ACC112 (cell line): ENCODE measurements at regions not wholly inside any gene's neighbourhood (a gene's known extent, or its start where the extent isn't known, plus 50 kb on each side); places are given as distances from the start of the nearest gene placed in this dataset.
"Not testable (repeated sequence)": the region's sequence is repeated elsewhere in the genome, so short reads cannot be mapped to it uniquely, and the experiment has no call there.

ENCODE experiments used
- H2AFZ ChIP-seq: fragments of 200-600 bp; sonication (generic); one replicate; pipeline ENCODE4 v1.6.0; 2017; ENCODE audit warnings: antibody characterized with exemption, low read length; ENCODE audit not compliant: unreplicated experiment
- H3K27ac ChIP-seq: fragments of 200-600 bp; sonication (generic); 2 replicates; pipeline ENCODE4 v1.5.1; 2014; ENCODE audit warnings: low read depth, mild to moderate bottlenecking, antibody characterized with exemption, low read length, moderate library complexity
- H3K27me3 ChIP-seq: fragments of 200-600 bp; sonication (generic); 2 replicates; pipeline ENCODE4 v1.6.1; 2014; ENCODE audit warnings: mild to moderate bottlenecking, antibody characterized with exemption, low read length, moderate library complexity, mixed read lengths; ENCODE audit not compliant: insufficient read depth
- H3K36me3 ChIP-seq: fragments of 200-600 bp; sonication (generic); 2 replicates; pipeline ENCODE4 v1.6.1; 2016; ENCODE audit warnings: mild to moderate bottlenecking, antibody characterized with exemption, low read length, moderate library complexity, mixed read lengths; ENCODE audit not compliant: insufficient read depth
- H3K4me1 ChIP-seq: fragments of 200-600 bp; sonication (generic); one replicate; pipeline ENCODE4 v1.6.1; 2016; ENCODE audit warnings: low read length, mixed read lengths; ENCODE audit not compliant: insufficient read depth, unreplicated experiment, control insufficient read depth
- H3K4me3 ChIP-seq: fragments of 200-600 bp; sonication (generic); 2 replicates; pipeline ENCODE4 v1.5.1; 2014; ENCODE audit warnings: mild to moderate bottlenecking, low read depth, low read length
- H3K79me2 ChIP-seq: fragments of 200-600 bp; sonication (generic); one replicate; pipeline ENCODE4 v1.6.0; 2016; ENCODE audit warnings: low read length; ENCODE audit not compliant: control insufficient read depth, unreplicated experiment, insufficient read depth

DNA sequence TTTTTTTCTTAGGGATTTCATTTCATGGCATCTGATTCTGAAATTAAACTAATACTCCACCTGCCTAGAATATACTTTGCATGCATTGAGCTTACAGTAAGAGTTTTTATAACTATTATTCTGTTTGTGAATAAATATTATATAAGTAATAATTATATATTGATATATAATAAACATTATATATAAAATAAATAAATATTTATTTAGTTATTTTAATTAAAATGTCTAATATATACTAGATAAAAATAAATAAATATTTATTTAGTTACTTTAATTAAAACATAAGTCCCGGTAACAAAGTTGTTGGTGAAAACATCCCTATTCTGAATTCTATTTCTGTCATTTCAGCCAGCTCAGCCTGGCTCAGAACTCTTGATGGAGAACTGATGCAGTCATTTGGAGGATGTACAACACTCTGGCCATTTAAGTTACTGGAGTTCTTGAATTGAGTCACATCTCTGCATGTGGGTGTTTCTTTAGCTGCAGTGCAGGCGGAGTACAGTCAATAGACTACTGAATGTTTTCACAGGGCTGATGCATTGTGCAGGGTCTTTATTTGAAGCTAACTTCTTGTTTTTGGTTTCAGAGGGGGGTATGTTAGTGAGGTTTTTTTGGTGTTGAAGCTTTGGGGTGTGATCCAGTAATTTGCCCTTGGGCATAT lies 508.9 kb upstream of the ADGRB3 start:
- Histone ChIP-seq H3K4me1 (no peaks in the 10 kb centered on the region), H3K36me3 (no peaks in the 10 kb centered on the region), H2AFZ (no peak overlapping the region), H3K27me3 (no peaks in the 10 kb centered on the region), H3K27ac (no peak overlapping the region), H3K79me2 (no peaks in the 10 kb centered on the region), H3K4me3 (no peak overlapping the region)

DNA sequence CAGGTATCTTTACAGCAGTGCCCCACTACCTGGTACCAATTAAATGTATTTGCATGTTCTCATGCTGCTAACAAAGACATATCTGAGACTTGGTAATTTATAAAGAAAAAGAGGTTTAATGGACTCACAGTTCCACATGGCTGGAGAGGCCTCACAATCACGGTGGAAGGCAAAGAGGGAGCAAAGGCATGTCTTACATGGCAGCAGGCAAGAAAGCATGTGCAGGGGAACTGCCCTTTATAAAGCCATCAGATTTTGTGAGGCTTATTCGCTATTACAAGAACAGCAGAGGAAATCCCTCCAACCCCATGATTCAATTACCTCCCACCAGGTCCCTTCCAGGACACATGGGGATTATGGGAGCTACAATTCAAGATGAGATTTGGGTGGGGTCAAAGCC lies 512.1 kb upstream of the ADGRB3 start:
- H3K4me3 ChIP-seq, H3K36me3 ChIP-seq, H3K79me2 ChIP-seq, H3K27me3 ChIP-seq, H3K27ac ChIP-seq, H3K4me1 ChIP-seq, H2AFZ ChIP-seq: not testable (repeated sequence)

DNA sequence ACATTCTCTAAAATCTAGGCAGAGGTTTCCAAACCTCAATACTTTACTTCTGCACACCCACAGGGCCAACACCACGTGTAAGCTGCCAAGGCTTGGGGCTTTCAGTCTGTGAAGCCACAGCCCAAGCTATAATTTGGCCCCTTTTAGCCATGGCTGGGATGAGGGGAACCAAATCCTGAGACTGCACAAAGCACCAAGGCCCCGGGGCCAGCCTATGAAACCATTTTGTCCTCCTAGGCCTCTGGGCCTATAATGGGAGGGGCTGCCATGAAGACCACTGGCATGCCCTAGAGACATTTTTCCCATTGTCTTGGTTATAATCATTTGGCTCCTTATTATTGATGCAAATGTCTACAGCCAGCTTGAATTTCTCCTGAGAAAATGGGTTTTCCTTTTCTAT lies 513.0 kb upstream of the ADGRB3 start:
- no peaks in the 10 kb centered on the region for H3K36me3 ChIP-seq
- H3K79me2 ChIP-seq, result no peaks in the 10 kb centered on the region
- H3K27me3 ChIP-seq, result no peaks in the 10 kb centered on the region
- no peak overlapping the region for H3K4me3 ChIP-seq
- no peaks in the 10 kb centered on the region for H3K4me1 ChIP-seq
- H3K27ac ChIP-seq, result no peak overlapping the region
- no peak overlapping the region for H2AFZ ChIP-seq

DNA sequence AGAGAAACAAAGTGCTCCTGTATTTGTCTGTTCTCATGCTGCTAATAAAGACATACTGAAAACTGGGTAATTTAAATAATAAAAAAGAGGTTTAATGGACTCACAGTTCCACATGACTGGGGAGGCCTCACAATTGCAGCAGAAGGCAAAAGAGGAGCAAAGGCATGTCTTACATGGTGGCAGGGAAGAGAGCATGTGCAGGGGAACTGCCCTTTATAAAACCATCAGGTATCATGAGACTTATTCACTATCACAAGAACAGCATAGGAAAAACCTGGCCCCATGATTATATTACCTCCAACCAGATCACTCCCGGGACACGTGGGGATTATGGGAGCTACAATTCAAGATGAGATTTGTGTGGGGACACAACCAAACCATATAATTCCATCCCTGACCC lies 514.1 kb upstream of the ADGRB3 start:
- not testable (repeated sequence) for H3K27ac ChIP-seq, H3K4me1 ChIP-seq, H3K27me3 ChIP-seq, H3K79me2 ChIP-seq, H2AFZ ChIP-seq, H3K4me3 ChIP-seq, H3K36me3 ChIP-seq

- Histone ChIP-seq H3K27ac (no peak overlapping the region), H3K4me3 (no peak overlapping the region), H3K27me3 (no peaks in the 10 kb centered on the region), H3K4me1 (no peaks in the 10 kb centered on the region), H3K79me2 (no peaks in the 10 kb centered on the region), H2AFZ (no peak overlapping the region), H3K36me3 (no peaks in the 10 kb centered on the region)
Observed at GRCh38 chr6:68114463-68115047, 520.5 kb upstream of the ADGRB3 start.

- Histone ChIP-seq H3K4me3 (peak overlapping the region; percentile 39; the same call in 1 of the 2 replicates), H3K27me3 (no peaks in the 10 kb centered on the region), H3K4me1 (peaks cover 10% of the 10 kb centered on the region), H3K27ac (peak overlapping the region; percentile 59), H3K36me3 (no peaks in the 10 kb centered on the region), H2AFZ (peak overlapping the region; percentile 48), H3K79me2 (no peaks in the 10 kb centered on the region)
Observed at GRCh38 chr6:68108233-68108835, 526.7 kb upstream of the ADGRB3 start.

DNA sequence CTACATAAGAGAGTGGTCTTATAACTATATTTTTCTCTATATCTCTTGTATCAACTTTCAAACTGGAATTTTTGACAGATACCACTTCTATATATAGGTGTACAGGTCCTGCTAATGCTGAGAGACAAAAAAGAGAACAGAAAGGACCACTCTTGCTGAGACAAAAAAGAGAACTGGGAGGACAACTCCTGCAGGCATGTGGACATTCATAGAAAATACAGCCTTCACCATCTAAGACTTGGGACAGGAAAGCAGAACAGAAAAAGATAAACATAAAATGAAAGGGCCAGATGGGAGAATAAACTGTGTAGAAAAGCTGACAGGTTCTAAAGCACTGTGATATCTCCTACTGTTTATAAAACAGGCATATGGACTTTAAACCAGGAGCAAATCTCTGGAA lies 541.0 kb upstream of the ADGRB3 start:
- Histone ChIP-seq H3K4me3 (no peak overlapping the region), H3K79me2 (no peaks in the 10 kb centered on the region), H3K4me1 (no peaks in the 10 kb centered on the region), H2AFZ (no peak overlapping the region), H3K36me3 (no peaks in the 10 kb centered on the region), H3K27ac (no peak overlapping the region), H3K27me3 (no peaks in the 10 kb centered on the region)

DNA sequence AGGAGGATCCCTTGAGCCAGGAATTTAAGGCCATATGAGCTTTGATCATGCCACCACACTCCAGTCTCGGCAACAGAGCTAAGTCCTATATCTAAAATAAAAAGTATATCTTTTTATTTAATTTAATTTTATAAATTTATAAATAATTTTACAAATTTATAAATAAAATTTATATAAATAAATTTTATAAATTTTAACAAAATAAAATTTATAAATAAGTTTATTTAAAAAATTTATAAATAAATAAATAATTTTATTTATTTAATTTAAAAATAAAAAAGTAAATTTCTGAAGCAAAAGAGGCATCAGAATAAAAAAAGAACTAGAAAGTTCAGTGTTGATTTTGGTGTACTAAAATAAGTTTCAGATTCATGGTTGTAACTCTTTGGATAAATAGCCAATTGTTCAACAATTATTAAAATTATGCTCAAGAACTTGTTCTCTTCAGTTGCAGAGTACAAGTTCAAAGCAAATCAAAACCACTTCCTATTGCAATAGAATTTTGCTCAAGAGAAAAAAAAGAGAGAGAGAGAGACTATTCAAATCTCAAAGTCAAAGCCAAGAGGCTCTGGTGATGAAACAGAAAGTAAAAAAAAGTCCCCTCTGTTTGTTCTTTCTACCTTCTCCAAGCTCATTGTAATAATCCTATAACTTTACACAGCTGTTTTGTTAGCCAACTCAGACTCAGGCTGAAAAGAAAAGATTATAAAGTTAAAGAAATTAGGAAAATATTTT lies 547.5 kb upstream of the ADGRB3 start:
- H3K36me3 ChIP-seq, result no peaks in the 10 kb centered on the region
- no peaks in the 10 kb centered on the region for H3K79me2 ChIP-seq
- no peaks in the 10 kb centered on the region for H3K4me1 ChIP-seq
- peak overlapping the region; percentile 30; the same call in 1 of the 2 replicates for H3K27ac ChIP-seq
- H3K27me3 ChIP-seq, result no peaks in the 10 kb centered on the region
- H2AFZ ChIP-seq, result peak overlapping the region; percentile 88
- H3K4me3 ChIP-seq, result peak overlapping the region; percentile 71

DNA sequence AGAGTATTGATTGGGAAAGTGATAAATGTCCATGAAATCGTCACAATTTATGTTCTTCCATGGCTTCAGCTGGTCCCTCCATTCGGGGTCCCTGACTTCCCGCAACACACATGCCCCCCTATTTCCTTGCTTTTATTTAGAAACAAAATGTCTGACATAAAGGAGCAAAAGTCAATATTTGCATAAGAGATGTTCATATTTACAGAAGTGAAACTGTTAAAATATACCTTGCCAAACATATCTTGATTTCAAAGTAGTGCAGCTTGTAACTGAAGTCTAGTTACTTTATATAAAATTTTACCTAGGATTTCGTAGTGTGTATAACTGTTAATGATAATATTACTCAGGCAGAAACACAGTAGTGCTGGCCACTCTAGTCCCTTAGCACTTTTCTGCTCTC lies 548.9 kb upstream of the ADGRB3 start:
- no peak overlapping the region for H3K4me3 ChIP-seq
- no peak overlapping the region for H2AFZ ChIP-seq

DNA sequence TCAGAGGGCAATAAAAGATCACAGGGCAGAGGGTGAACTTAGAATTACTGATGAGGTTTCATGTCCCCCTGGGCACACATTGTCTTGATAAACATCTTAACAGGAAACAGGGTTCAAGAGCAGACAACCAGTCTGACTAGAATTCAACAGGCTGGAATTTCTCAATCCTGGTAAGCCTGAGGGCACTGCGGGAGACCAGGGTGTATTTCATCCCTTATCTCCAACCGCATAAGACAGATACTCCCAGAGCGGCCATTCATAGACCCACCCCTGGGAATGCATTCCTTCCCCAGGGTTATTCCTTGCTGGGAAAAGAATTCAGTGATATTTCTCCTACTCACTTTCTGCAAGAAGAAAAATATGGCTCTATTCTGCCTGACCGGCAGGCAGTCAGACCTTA lies 549.5 kb upstream of the ADGRB3 start:
- H3K79me2 ChIP-seq, H3K4me3 ChIP-seq, H3K36me3 ChIP-seq, H3K4me1 ChIP-seq, H3K27ac ChIP-seq, H2AFZ ChIP-seq, H3K27me3 ChIP-seq: not testable (repeated sequence)

More for the DNA sequence above, 548.9 kb upstream of the ADGRB3 start:
- Histone ChIP-seq H3K27me3 (no peaks in the 10 kb centered on the region), H3K36me3 (no peaks in the 10 kb centered on the region), H3K4me1 (no peaks in the 10 kb centered on the region), H3K27ac (no peak overlapping the region), H3K79me2 (no peaks in the 10 kb centered on the region)
